A673 (cell line): ENCODE measurements at regions not wholly inside any gene's neighbourhood (a gene's known extent, or its start where the extent isn't known, plus 50 kb on each side); places are given as distances from the start of the nearest gene placed in this dataset.

Experiments used
- EZH2 ChIP-seq: fragments of 200-600 bp; sonication (generic); IDR thresholded peaks from 2 replicates; pipeline ENCODE4 v1.6.1; 2017; ENCODE audit warnings: borderline replicate concordance, low read depth, mild to moderate bottlenecking, mixed read lengths, antibody characterized with exemption, low read length; ENCODE audit not compliant: poor library complexity, severe bottlenecking
- TF ChIP-seq, protein P1 (sequence below): fragments of 300-800, 200-600 bp; sonication (generic); conservative IDR thresholded peaks from 2 replicates; pipeline ENCODE4 v1.5.1; 2017; ENCODE audit warnings: low read depth, mild to moderate bottlenecking, antibody characterized with exemption, low read length, moderate library complexity, mixed read lengths

DNA sequence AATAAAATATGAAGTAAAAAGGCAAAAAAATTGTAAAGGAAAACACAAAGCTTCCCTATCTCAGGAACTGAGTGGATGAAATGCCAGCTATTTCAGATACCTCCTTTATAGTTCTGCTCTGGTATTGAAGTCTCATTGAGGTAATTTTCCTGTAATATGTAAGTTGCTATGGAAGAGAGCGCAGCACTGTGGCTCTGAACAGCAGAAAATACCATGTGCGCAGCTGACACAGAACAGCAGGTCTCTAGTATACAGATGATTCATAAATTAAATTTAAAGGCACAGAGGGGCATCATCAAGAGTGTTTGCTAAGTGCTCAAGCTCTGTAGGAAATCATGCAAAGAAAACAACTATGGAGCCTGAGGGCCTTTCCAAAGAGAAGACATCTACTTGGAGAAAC lies 315.3 kb upstream of the CDH7 start:
- TF ChIP-seq, protein P1, sequence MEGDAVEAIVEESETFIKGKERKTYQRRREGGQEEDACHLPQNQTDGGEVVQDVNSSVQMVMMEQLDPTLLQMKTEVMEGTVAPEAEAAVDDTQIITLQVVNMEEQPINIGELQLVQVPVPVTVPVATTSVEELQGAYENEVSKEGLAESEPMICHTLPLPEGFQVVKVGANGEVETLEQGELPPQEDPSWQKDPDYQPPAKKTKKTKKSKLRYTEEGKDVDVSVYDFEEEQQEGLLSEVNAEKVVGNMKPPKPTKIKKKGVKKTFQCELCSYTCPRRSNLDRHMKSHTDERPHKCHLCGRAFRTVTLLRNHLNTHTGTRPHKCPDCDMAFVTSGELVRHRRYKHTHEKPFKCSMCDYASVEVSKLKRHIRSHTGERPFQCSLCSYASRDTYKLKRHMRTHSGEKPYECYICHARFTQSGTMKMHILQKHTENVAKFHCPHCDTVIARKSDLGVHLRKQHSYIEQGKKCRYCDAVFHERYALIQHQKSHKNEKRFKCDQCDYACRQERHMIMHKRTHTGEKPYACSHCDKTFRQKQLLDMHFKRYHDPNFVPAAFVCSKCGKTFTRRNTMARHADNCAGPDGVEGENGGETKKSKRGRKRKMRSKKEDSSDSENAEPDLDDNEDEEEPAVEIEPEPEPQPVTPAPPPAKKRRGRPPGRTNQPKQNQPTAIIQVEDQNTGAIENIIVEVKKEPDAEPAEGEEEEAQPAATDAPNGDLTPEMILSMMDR: no peak
- TF ChIP-seq EZH2: no peak
